ENCODE measurements at regions not wholly inside any gene's neighbourhood (a gene's known extent, or its start where the extent isn't known, plus 50 kb on each side); places are given as distances from the start of the nearest gene placed in this dataset.

DNA sequence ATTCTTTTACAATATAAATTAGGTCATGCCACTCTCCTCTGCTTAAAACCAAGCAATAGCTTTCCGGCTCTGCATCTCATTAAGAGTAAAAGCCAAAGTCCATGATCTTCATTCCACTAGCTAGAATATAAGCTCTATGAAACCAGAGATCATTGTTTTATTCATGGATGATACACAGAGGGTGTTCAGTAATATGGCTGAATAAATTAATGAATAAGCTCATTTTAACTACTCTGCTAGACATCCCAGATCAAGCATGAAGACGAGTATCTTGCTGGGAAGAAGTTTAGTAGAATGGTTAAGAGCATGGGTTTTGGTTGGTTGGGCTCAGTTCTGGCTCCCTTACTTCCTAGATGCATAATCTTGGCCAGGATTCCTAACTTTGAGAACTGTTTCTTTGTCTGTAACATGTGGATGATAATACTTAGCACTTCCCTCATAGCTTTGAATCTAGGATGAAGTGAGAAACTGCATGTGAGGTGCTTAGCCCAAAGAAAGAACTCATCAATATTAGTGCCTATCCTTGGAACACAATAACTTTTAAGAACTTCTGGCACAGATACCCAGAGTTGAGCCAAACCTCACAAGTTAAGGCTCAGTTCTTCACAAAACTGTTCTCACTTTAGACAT, 106.8 kb downstream of the MSX2 start:
- TF ChIP-seq, protein P1, sequence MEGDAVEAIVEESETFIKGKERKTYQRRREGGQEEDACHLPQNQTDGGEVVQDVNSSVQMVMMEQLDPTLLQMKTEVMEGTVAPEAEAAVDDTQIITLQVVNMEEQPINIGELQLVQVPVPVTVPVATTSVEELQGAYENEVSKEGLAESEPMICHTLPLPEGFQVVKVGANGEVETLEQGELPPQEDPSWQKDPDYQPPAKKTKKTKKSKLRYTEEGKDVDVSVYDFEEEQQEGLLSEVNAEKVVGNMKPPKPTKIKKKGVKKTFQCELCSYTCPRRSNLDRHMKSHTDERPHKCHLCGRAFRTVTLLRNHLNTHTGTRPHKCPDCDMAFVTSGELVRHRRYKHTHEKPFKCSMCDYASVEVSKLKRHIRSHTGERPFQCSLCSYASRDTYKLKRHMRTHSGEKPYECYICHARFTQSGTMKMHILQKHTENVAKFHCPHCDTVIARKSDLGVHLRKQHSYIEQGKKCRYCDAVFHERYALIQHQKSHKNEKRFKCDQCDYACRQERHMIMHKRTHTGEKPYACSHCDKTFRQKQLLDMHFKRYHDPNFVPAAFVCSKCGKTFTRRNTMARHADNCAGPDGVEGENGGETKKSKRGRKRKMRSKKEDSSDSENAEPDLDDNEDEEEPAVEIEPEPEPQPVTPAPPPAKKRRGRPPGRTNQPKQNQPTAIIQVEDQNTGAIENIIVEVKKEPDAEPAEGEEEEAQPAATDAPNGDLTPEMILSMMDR (IDR thresholded peaks at IDR 0.05; ENCODE audit: extremely low read depth, insufficient read depth, missing control alignments), result no peak
- DNase-seq (ENCODE audit: low spot score), result no peak
- in situ Hi-C loops (cut with MboI; ENCODE audit: low pct_unique_long_range_greater_than_20kb, low sequenced_read_pairs, unreplicated experiment), result no loop called here

GRCh38 chr5:174829511-174829864, 105.1 kb downstream of the MSX2 start:
- in situ Hi-C loops (cut with MboI; ENCODE audit: low pct_unique_long_range_greater_than_20kb, low sequenced_read_pairs, unreplicated experiment), result no loop called here
- TF ChIP-seq, protein P1 (IDR thresholded peaks at IDR 0.05; ENCODE audit: extremely low read depth, insufficient read depth, missing control alignments), result no peak
- no peak for DNase-seq (ENCODE audit: low spot score)

GRCh38 chr5:174828804-174829510, 104.6 kb downstream of the MSX2 start:
- TF ChIP-seq, protein P1 (IDR thresholded peaks at IDR 0.05; ENCODE audit: extremely low read depth, insufficient read depth, missing control alignments), result no peak
- DNase-seq (ENCODE audit: low spot score), result no peak
- in situ Hi-C loops (cut with MboI; ENCODE audit: low pct_unique_long_range_greater_than_20kb, low sequenced_read_pairs, unreplicated experiment), result no loop called here

- no peak for DNase-seq (ENCODE audit: low spot score)
- in situ Hi-C loops (cut with MboI; ENCODE audit: low pct_unique_long_range_greater_than_20kb, low sequenced_read_pairs, unreplicated experiment), result no loop called here
- TF ChIP-seq, protein P1 (IDR thresholded peaks at IDR 0.05; ENCODE audit: extremely low read depth, insufficient read depth, missing control alignments), result no peak
Measured at GRCh38 chr5:174827558-174827957, 103.2 kb downstream of the MSX2 start.

DNA sequence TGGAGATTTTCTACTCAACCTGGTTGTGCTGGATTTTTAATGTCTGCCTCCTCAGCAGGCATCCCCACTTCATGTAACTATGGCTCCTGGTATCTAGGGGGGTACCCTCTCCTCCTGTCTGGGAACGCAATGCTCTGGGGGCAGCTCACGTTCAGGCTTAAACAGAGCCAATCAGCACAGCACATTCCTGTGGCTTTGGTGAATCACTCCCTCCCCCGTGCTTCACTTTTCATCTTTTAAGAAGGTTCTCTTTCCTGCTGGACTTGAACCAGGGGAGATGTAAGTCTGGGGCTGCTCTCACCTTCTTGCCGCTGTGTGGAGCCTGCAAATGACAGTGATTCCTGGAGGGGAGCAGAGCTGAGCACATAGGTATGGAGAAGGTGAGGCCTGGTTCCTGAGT, 101.2 kb downstream of the MSX2 start:
- no peak for DNase-seq (ENCODE audit: low spot score)

DNA sequence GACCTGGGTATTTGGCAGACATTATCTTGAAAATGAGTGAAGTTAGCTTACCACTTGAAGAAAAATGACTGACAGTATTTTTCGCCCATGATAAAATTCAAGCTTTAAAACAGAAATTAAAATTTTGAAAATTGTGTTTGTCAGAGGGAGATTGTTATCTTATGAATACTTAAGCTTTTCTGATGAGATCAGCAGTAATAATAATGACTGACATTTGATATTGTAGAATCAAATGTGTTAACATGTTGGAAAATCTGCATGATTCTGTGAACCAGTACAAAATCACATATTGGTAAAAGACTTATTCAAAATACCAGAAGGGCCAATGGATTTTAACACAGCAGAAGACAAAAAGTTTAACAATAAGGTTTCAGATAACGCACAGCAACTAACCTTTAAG, 94.0 kb downstream of the MSX2 start:
- TF ChIP-seq, protein P1 (IDR thresholded peaks at IDR 0.05; ENCODE audit: extremely low read depth, insufficient read depth, missing control alignments), result no peak
- in situ Hi-C loops (cut with MboI; ENCODE audit: low pct_unique_long_range_greater_than_20kb, low sequenced_read_pairs, unreplicated experiment), result loop anchor here (25.0 kb wide), 1 partner anchor 406 kb away; no protein-coding TSS in a partner anchor
- DNase-seq (ENCODE audit: low spot score), result no peak

More for the DNA sequence above, 101.2 kb downstream of the MSX2 start:
- in situ Hi-C loops (cut with MboI; ENCODE audit: low pct_unique_long_range_greater_than_20kb, low sequenced_read_pairs, unreplicated experiment), result no loop called here
- TF ChIP-seq, protein P1 (IDR thresholded peaks at IDR 0.05; ENCODE audit: extremely low read depth, insufficient read depth, missing control alignments), result no peak
